CD8-positive, alpha-beta memory T cell (primary cell): ENCODE measurements at regions not wholly inside any gene's neighbourhood (a gene's known extent, or its start where the extent isn't known, plus 50 kb on each side); places are given as distances from the start of the nearest gene placed in this dataset.

Experiments
- CTCF ChIA-PET: fragments of 350-600 bp; sonication (Branson Sonifier 250); formaldehyde crosslinking; loops from one replicate; lab custom pipeline; 2021; ENCODE audit warnings: antibody characterized with exemption; lab: Charles Lee
- POLR2A ChIA-PET: fragments of 350-600 bp; sonication (Branson Sonifier 250); formaldehyde crosslinking; loops from one replicate; lab custom pipeline; 2021; ENCODE audit warnings: antibody characterized with exemption; lab: Charles Lee
- DNase-seq, 5 donors: peaks; one replicate each; pipeline versions ENCODE4 v3.0.0 to v3.0.0-alpha.2; 2020 to 2022; ENCODE audit warnings: mixed read lengths in 1 of 5
- H3K27ac ChIP-seq: one replicate; pipeline ENCODE4 v1.7.0; 2013; ENCODE audit warnings: low read depth, mild to moderate bottlenecking, low read length, moderate library complexity
- H3K27me3 ChIP-seq: 2 replicates; pipeline ENCODE4 v1.7.0; 2013; ENCODE audit warnings: low read length, mild to moderate bottlenecking; ENCODE audit not compliant: insufficient read depth, poor library complexity, severe bottlenecking
- H3K36me3 ChIP-seq: 2 replicates; pipeline ENCODE4 v1.7.0; 2013; ENCODE audit warnings: mild to moderate bottlenecking, low read length, moderate library complexity; ENCODE audit not compliant: insufficient read depth
- H3K4me1 ChIP-seq: 2 replicates; pipeline ENCODE4 v1.7.0; 2013; ENCODE audit warnings: mild to moderate bottlenecking, low read length, moderate library complexity; ENCODE audit not compliant: insufficient read depth
- H3K4me3 ChIP-seq: 2 replicates; pipeline ENCODE4 v1.7.0; 2013; ENCODE audit warnings: mild to moderate bottlenecking, low read length
- H3K9me3 ChIP-seq: 2 replicates; pipeline ENCODE4 v1.7.0; 2013; ENCODE audit warnings: mild to moderate bottlenecking, low read length
- H3K27ac Mint-ChIP-seq, 8 donors: one replicate each; pipeline ENCODE4 v1.8.0; 2020 to 2021; ENCODE audit warnings: mixed read lengths in 8 of 8, mild to moderate bottlenecking in 6 of 8, inconsistent platforms in 3 of 8, moderate library complexity in 3 of 8
- H3K27me3 Mint-ChIP-seq, 2 donors: one replicate each; pipeline ENCODE4 v1.8.0; 2020 to 2021; ENCODE audit warnings: mixed read lengths in 2 of 2, mild to moderate bottlenecking in 1 of 2, moderate library complexity in 1 of 2
- H3K36me3 Mint-ChIP-seq, 3 donors: one replicate each; pipeline ENCODE4 v1.8.0; 2020 to 2021; ENCODE audit warnings: mixed read lengths in 3 of 3, inconsistent platforms in 1 of 3, mild to moderate bottlenecking in 1 of 3
- H3K4me1 Mint-ChIP-seq, 3 donors: one replicate each; pipeline ENCODE4 v1.8.0; 2020 to 2021; ENCODE audit warnings: mixed read lengths in 3 of 3, inconsistent platforms in 1 of 3, mild to moderate bottlenecking in 1 of 3
- H3K4me3 Mint-ChIP-seq, 7 donors: one replicate each; pipeline ENCODE4 v1.8.0; 2020 to 2021; ENCODE audit warnings: mixed read lengths in 7 of 7, mild to moderate bottlenecking in 6 of 7, moderate library complexity in 4 of 7, inconsistent platforms in 2 of 7
- H3K9me3 Mint-ChIP-seq, 5 donors: one replicate each; pipeline ENCODE4 v1.8.0; 2020 to 2022; ENCODE audit warnings: mixed read lengths in 5 of 5, mild to moderate bottlenecking in 3 of 5, moderate library complexity in 2 of 5, inconsistent platforms in 1 of 5

- H3K9me3 Mint-ChIP-seq: peaks cover 0 to 3% (median 0%) of the 10 kb centered on the region in 5 donors
- CTCF ChIA-PET: no interaction called here
Measured at GRCh38 chr12:126518596-126519200, 1453.5 kb downstream of the AACS start.

GRCh38 chr12:126519833-126520232, 1454.6 kb downstream of the AACS start:
- no peak overlapping the region for H3K4me3 ChIP-seq
- H3K27ac ChIP-seq: no peak overlapping the region

More at GRCh38 chr12:126518596-126519200, 1453.5 kb downstream of the AACS start:
- no peak overlapping the region for H3K4me3 ChIP-seq
- no peaks in the 10 kb centered on the region for H3K4me1 ChIP-seq
- no peaks in the 10 kb centered on the region for H3K27me3 ChIP-seq
- no peak for DNase-seq
- no peaks in the 10 kb centered on the region for H3K9me3 ChIP-seq
- Mint-ChIP-seq H3K4me1 (no peaks in the 10 kb centered on the region), H3K27me3 (no peaks in the 10 kb centered on the region), H3K27ac (no peak overlapping the region), H3K36me3 (no peaks in the 10 kb centered on the region), H3K4me3 (no peak overlapping the region)
- H3K27ac ChIP-seq: no peak overlapping the region
- no peaks in the 10 kb centered on the region for H3K36me3 ChIP-seq
- POLR2A ChIA-PET: no interaction called here

DNA sequence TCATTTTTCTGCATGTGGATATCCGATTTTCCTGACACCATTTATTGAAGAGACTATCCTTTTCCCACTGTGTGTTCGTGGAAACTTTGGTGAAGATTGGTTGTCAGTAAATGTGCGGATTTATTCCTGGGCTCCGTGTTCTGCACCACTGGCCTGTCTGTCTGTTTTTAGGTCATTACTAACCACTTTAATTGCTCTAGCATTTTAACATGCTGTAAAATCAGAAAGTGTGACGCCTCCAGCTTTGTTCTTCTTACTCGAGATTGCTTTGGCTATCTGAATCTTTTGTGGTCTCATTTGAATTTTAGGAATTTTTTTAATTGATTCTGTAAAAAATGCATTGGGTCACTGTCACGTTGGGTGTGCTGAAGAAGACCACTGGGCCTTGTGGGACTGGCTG, 1458.7 kb downstream of the AACS start:
- Mint-ChIP-seq H3K27ac (no peak overlapping the region), H3K9me3 (peaks cover 0 to 3% (median 0%) of the 10 kb centered on the region in 5 donors), H3K4me1 (no peaks in the 10 kb centered on the region), H3K36me3 (no peaks in the 10 kb centered on the region), H3K4me3 (no peak overlapping the region), H3K27me3 (peaks cover 0 to 2% of the 10 kb centered on the region in 2 donors)
- H3K4me3 ChIP-seq: no peak overlapping the region
- CTCF ChIA-PET: no interaction called here
- H3K4me1 ChIP-seq: no peaks in the 10 kb centered on the region
- no peaks in the 10 kb centered on the region for H3K36me3 ChIP-seq
- POLR2A ChIA-PET: no interaction called here
- no peak for DNase-seq
- no peaks in the 10 kb centered on the region for H3K27me3 ChIP-seq
- H3K27ac ChIP-seq: no peak overlapping the region
- no peaks in the 10 kb centered on the region for H3K9me3 ChIP-seq

More at GRCh38 chr12:126519833-126520232, 1454.6 kb downstream of the AACS start:
- ChIA-PET POLR2A (interaction anchor here (0.6 kb wide), 1 partner anchor 90 kb away, joined by 3 read pairs; no protein-coding TSS in a partner anchor), CTCF (no interaction called here)
- Mint-ChIP-seq H3K36me3 (no peaks in the 10 kb centered on the region), H3K4me1 (no peaks in the 10 kb centered on the region), H3K4me3 (no peak overlapping the region), H3K27ac (no peak overlapping the region), H3K9me3 (peaks cover 0 to 3% (median 0%) of the 10 kb centered on the region in 5 donors), H3K27me3 (no peaks in the 10 kb centered on the region)
- no peaks in the 10 kb centered on the region for H3K4me1 ChIP-seq
- H3K27me3 ChIP-seq: no peaks in the 10 kb centered on the region
- DNase-seq: no peak
- no peaks in the 10 kb centered on the region for H3K36me3 ChIP-seq
- H3K9me3 ChIP-seq: no peaks in the 10 kb centered on the region

DNA sequence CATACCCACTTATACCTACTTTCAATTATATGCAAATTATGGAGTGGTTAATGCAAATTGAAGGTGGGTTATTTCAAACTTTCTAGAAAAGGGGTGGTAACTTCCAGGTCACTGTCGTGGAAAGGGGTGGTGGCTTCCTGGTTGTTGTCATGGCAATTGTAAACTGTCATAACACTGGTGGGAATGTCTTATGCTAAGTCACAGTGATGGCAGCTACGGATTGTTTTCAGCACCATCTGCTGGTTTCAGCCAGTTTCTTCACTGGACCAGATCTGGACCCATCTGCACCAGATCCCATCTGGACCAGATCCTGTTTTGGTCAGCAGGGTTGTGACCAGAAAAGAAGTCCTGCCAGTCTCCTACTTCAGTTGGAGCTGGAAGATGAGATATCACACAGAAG, 1469.3 kb downstream of the AACS start:
- Mint-ChIP-seq H3K4me1 (no peaks in the 10 kb centered on the region), H3K27me3 (no peaks in the 10 kb centered on the region), H3K4me3 (no peak overlapping the region), H3K36me3 (no peaks in the 10 kb centered on the region), H3K9me3 (no peaks in the 10 kb centered on the region), H3K27ac (no peak overlapping the region)
- Histone ChIP-seq H3K36me3 (no peaks in the 10 kb centered on the region), H3K4me1 (no peaks in the 10 kb centered on the region), H3K4me3 (no peak overlapping the region), H3K27ac (no peak overlapping the region), H3K27me3 (no peaks in the 10 kb centered on the region), H3K9me3 (no peaks in the 10 kb centered on the region)
- POLR2A ChIA-PET: no interaction called here
- DNase-seq: no peak
- CTCF ChIA-PET: no interaction called here

DNA sequence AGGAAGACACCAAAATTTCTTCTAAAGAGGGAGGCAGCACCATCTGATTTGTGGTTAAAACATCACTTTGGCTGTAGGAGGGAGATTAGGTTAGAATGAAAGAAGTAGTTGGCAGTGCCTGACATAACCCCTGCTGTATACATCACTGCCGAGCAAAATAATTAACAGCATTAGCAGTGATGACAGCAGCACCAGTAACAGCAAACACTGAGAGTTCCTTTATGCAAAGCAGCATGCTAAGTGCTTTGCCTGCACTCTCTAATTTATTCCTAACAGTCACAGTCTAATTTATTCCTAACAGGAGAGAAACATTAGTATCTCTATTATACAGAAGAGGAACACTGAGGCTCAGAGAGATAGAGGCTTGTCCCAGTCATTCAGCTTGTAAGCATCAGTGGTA, 1469.7 kb downstream of the AACS start:
- no peak overlapping the region for H3K27ac Mint-ChIP-seq
- POLR2A ChIA-PET: no interaction called here
- Histone ChIP-seq H3K27me3 (no peaks in the 10 kb centered on the region), H3K4me1 (no peaks in the 10 kb centered on the region), H3K4me3 (no peak overlapping the region), H3K9me3 (no peaks in the 10 kb centered on the region), H3K36me3 (no peaks in the 10 kb centered on the region), H3K27ac (no peak overlapping the region)
- no peak overlapping the region for H3K4me3 Mint-ChIP-seq
- no peaks in the 10 kb centered on the region for H3K27me3 Mint-ChIP-seq
- no peaks in the 10 kb centered on the region for H3K9me3 Mint-ChIP-seq
- no peak for DNase-seq
- CTCF ChIA-PET: no interaction called here
- H3K4me1 Mint-ChIP-seq: no peaks in the 10 kb centered on the region
- no peaks in the 10 kb centered on the region for H3K36me3 Mint-ChIP-seq

DNA sequence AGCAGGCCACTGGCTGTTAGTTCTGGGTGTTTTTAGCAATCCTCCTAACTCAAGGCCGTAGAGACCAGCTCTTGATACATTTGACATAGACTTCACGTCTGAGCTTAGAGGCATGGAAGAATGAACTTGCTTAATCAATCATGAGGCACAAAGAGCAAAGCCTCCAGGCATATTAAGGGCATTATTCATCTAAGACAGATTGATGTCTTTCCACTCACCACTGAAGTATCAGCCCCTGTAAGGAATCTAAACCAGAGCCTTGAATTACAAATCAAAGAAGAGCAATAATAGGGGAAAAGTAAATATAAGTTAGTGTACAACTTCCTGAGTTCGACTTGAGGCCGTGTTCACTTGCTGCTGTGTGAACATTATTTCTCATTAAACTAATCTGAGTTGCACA, 1470.7 kb downstream of the AACS start:
- H3K4me1 Mint-ChIP-seq: no peaks in the 10 kb centered on the region
- H3K27ac ChIP-seq: no peak overlapping the region
- H3K4me1 ChIP-seq: no peaks in the 10 kb centered on the region
- no peaks in the 10 kb centered on the region for H3K27me3 ChIP-seq
- H3K9me3 Mint-ChIP-seq: peaks cover 0 to 2% (median 0%) of the 10 kb centered on the region in 5 donors
- ChIA-PET POLR2A (no interaction called here), CTCF (no interaction called here)
- no peak for DNase-seq
- H3K27ac Mint-ChIP-seq: no peak overlapping the region
- no peaks in the 10 kb centered on the region for H3K9me3 ChIP-seq
- no peaks in the 10 kb centered on the region for H3K36me3 ChIP-seq
- no peak overlapping the region for H3K4me3 Mint-ChIP-seq
- H3K27me3 Mint-ChIP-seq: no peaks in the 10 kb centered on the region
- no peaks in the 10 kb centered on the region for H3K36me3 Mint-ChIP-seq
- no peak overlapping the region for H3K4me3 ChIP-seq

GRCh38 chr12:126537961-126538530, 1472.8 kb downstream of the AACS start:
- H3K4me3 Mint-ChIP-seq: no peak overlapping the region
- H3K36me3 ChIP-seq: no peaks in the 10 kb centered on the region
- no peak overlapping the region for H3K27ac ChIP-seq
- CTCF ChIA-PET: no interaction called here
- POLR2A ChIA-PET: no interaction called here
- no peak overlapping the region for H3K4me3 ChIP-seq
- no peaks in the 10 kb centered on the region for H3K9me3 ChIP-seq
- no peak for DNase-seq
- no peaks in the 10 kb centered on the region for H3K27me3 ChIP-seq
- H3K4me1 Mint-ChIP-seq: no peaks in the 10 kb centered on the region
- no peaks in the 10 kb centered on the region for H3K27me3 Mint-ChIP-seq
- no peaks in the 10 kb centered on the region for H3K36me3 Mint-ChIP-seq
- no peaks in the 10 kb centered on the region for H3K4me1 ChIP-seq
- peaks cover 0 to 6% (median 0%) of the 10 kb centered on the region in 5 donors for H3K9me3 Mint-ChIP-seq
- H3K27ac Mint-ChIP-seq: no peak overlapping the region

- Mint-ChIP-seq H3K4me3 (no peak overlapping the region), H3K27ac (no peak overlapping the region)
- CTCF ChIA-PET: no interaction called here
Measured at GRCh38 chr12:126538888-126539287, 1473.7 kb downstream of the AACS start.

More at GRCh38 chr12:126538888-126539287, 1473.7 kb downstream of the AACS start:
- H3K4me1 ChIP-seq: no peaks in the 10 kb centered on the region
- DNase-seq: no peak
- POLR2A ChIA-PET: no interaction called here
- H3K27me3 Mint-ChIP-seq: no peaks in the 10 kb centered on the region
- H3K9me3 Mint-ChIP-seq: peaks cover 0 to 6% (median 0%) of the 10 kb centered on the region in 5 donors
- H3K27me3 ChIP-seq: no peaks in the 10 kb centered on the region
- no peaks in the 10 kb centered on the region for H3K4me1 Mint-ChIP-seq
- no peak overlapping the region for H3K4me3 ChIP-seq
- H3K9me3 ChIP-seq: no peaks in the 10 kb centered on the region
- H3K27ac ChIP-seq: no peak overlapping the region
- no peaks in the 10 kb centered on the region for H3K36me3 Mint-ChIP-seq
- H3K36me3 ChIP-seq: no peaks in the 10 kb centered on the region
